ENCODE measurements at regions not wholly inside any gene's neighbourhood (a gene's known extent, or its start where the extent isn't known, plus 50 kb on each side); places are given as distances from the start of the nearest gene placed in this dataset.

GRCh38 chr20:17874271-17875105 is 94.1 kb downstream of the SNX5 start:
- Mint-ChIP-seq H3K4me1 (ENCODE audit: low read depth) (peaks cover 16% of the 10 kb centered on the region), H3K27me3 (peaks cover 22% of the 10 kb centered on the region), H3K9me3 (ENCODE audit: low read depth) (no peaks in the 10 kb centered on the region), H3K27ac (no peak overlapping the region), H3K4me3 (ENCODE audit: low read depth) (no peak overlapping the region), H3K36me3 (ENCODE audit: insufficient read depth) (no peaks in the 10 kb centered on the region)
- TF ChIP-seq CTCF (IDR thresholded peaks at IDR 0.05; ENCODE audit: unreplicated experiment) = no peak
- no peak for DNase-seq (ENCODE audit: low spot score, unreplicated experiment)

GRCh38 chr20:17873410-17874270 is 95.0 kb downstream of the SNX5 start:
- Mint-ChIP-seq H3K36me3 (ENCODE audit: insufficient read depth) (no peaks in the 10 kb centered on the region), H3K9me3 (ENCODE audit: low read depth) (no peaks in the 10 kb centered on the region), H3K27me3 (peaks cover 22% of the 10 kb centered on the region), H3K4me1 (ENCODE audit: low read depth) (peaks cover 16% of the 10 kb centered on the region), H3K27ac (no peak overlapping the region), H3K4me3 (ENCODE audit: low read depth) (no peak overlapping the region)
- no peak for TF ChIP-seq CTCF (IDR thresholded peaks at IDR 0.05; ENCODE audit: unreplicated experiment)
- DNase-seq (ENCODE audit: low spot score, unreplicated experiment) = no peak

GRCh38 chr20:17872959-17873358 is 95.6 kb downstream of the SNX5 start:
- H3K27me3 Mint-ChIP-seq = peaks cover 22% of the 10 kb centered on the region
- no peaks in the 10 kb centered on the region for H3K36me3 Mint-ChIP-seq (ENCODE audit: insufficient read depth)
- TF ChIP-seq CTCF (IDR thresholded peaks at IDR 0.05; ENCODE audit: unreplicated experiment) = no peak
- no peak overlapping the region for H3K27ac Mint-ChIP-seq
- DNase-seq (ENCODE audit: low spot score, unreplicated experiment) = no peak
- peaks cover 16% of the 10 kb centered on the region for H3K4me1 Mint-ChIP-seq (ENCODE audit: low read depth)
- no peak overlapping the region for H3K4me3 Mint-ChIP-seq (ENCODE audit: low read depth)
- H3K9me3 Mint-ChIP-seq (ENCODE audit: low read depth) = no peaks in the 10 kb centered on the region

GRCh38 chr20:17872434-17872833 is 96.2 kb downstream of the SNX5 start:
- TF ChIP-seq CTCF (IDR thresholded peaks at IDR 0.05; ENCODE audit: unreplicated experiment) = no peak
- Mint-ChIP-seq H3K27ac (no peak overlapping the region), H3K4me1 (ENCODE audit: low read depth) (peaks cover 16% of the 10 kb centered on the region), H3K27me3 (peaks cover 19% of the 10 kb centered on the region), H3K9me3 (ENCODE audit: low read depth) (no peaks in the 10 kb centered on the region), H3K4me3 (ENCODE audit: low read depth) (no peak overlapping the region), H3K36me3 (ENCODE audit: insufficient read depth) (no peaks in the 10 kb centered on the region)
- DNase-seq (ENCODE audit: low spot score, unreplicated experiment) = no peak

- H3K4me1 Mint-ChIP-seq (ENCODE audit: low read depth) = peaks cover 13% of the 10 kb centered on the region
- no peak for DNase-seq (ENCODE audit: low spot score, unreplicated experiment)
Measured at GRCh38 chr20:17871886-17872285, 96.7 kb downstream of the SNX5 start.

More at GRCh38 chr20:17871886-17872285, 96.7 kb downstream of the SNX5 start:
- H3K27ac Mint-ChIP-seq = no peak overlapping the region
- H3K27me3 Mint-ChIP-seq = peaks cover 23% of the 10 kb centered on the region
- no peaks in the 10 kb centered on the region for H3K9me3 Mint-ChIP-seq (ENCODE audit: low read depth)
- no peak for TF ChIP-seq CTCF (IDR thresholded peaks at IDR 0.05; ENCODE audit: unreplicated experiment)
- no peaks in the 10 kb centered on the region for H3K36me3 Mint-ChIP-seq (ENCODE audit: insufficient read depth)
- H3K4me3 Mint-ChIP-seq (ENCODE audit: low read depth) = no peak overlapping the region
